ENCODE measurements at regions not wholly inside any gene's neighbourhood (a gene's known extent, or its start where the extent isn't known, plus 50 kb on each side); places are given as distances from the start of the nearest gene placed in this dataset.

GRCh38 chr10:64067859-64068258, 546.7 kb downstream of the REEP3 start:
- Histone ChIP-seq H3K4me3 (no peak overlapping the region), H3K36me3 (no peaks in the 10 kb centered on the region), H3K27ac (no peak overlapping the region), H3K27me3 (no peaks in the 10 kb centered on the region), H3K4me1 (peaks cover 3% of the 10 kb centered on the region), H3K9me3 (no peaks in the 10 kb centered on the region)
- no peak for DNase-seq (ENCODE audit: low spot score in 2 of 2)
- 85% methylated on average over 2 of the region's 2 CpGs for WGBS
- TF ChIP-seq EP300 (IDR thresholded peaks at IDR 0.05) (no peak), POLR2AphosphoS5 (IDR thresholded peaks at IDR 0.05) (no peak), POLR2A (IDR thresholded peaks at IDR 0.05) (no peak)
- TF ChIP-seq, protein P1, sequence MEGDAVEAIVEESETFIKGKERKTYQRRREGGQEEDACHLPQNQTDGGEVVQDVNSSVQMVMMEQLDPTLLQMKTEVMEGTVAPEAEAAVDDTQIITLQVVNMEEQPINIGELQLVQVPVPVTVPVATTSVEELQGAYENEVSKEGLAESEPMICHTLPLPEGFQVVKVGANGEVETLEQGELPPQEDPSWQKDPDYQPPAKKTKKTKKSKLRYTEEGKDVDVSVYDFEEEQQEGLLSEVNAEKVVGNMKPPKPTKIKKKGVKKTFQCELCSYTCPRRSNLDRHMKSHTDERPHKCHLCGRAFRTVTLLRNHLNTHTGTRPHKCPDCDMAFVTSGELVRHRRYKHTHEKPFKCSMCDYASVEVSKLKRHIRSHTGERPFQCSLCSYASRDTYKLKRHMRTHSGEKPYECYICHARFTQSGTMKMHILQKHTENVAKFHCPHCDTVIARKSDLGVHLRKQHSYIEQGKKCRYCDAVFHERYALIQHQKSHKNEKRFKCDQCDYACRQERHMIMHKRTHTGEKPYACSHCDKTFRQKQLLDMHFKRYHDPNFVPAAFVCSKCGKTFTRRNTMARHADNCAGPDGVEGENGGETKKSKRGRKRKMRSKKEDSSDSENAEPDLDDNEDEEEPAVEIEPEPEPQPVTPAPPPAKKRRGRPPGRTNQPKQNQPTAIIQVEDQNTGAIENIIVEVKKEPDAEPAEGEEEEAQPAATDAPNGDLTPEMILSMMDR (IDR thresholded peaks at IDR 0.05): no peak

- 65% methylated on average over 1 of the region's 1 CpG for WGBS
- Histone ChIP-seq H3K27ac (no peak overlapping the region), H3K4me3 (no peak overlapping the region), H3K27me3 (no peaks in the 10 kb centered on the region), H3K4me1 (peaks cover 3% of the 10 kb centered on the region), H3K9me3 (no peaks in the 10 kb centered on the region), H3K36me3 (no peaks in the 10 kb centered on the region)
- DNase-seq (ENCODE audit: low spot score in 2 of 2): no peak
- no peak for TF ChIP-seq POLR2AphosphoS5 (IDR thresholded peaks at IDR 0.05)
Measured at GRCh38 chr10:64070241-64070640, 549.0 kb downstream of the REEP3 start.

- 23% methylated on average over 5 of the region's 5 CpGs for WGBS
- Histone ChIP-seq H3K36me3 (no peaks in the 10 kb centered on the region), H3K27ac (no peak overlapping the region), H3K4me3 (no peak overlapping the region), H3K27me3 (no peaks in the 10 kb centered on the region), H3K9me3 (no peaks in the 10 kb centered on the region), H3K4me1 (peaks cover 3% of the 10 kb centered on the region)
- TF ChIP-seq POLR2A (IDR thresholded peaks at IDR 0.05): no peak
- no peak for TF ChIP-seq EP300 (IDR thresholded peaks at IDR 0.05)
- TF ChIP-seq, protein P1 (IDR thresholded peaks at IDR 0.05): no peak
- no peak for TF ChIP-seq POLR2AphosphoS5 (IDR thresholded peaks at IDR 0.05)
- no peak for DNase-seq (ENCODE audit: low spot score in 2 of 2)
Measured at GRCh38 chr10:64071218-64071617, 550.0 kb downstream of the REEP3 start.

DNA sequence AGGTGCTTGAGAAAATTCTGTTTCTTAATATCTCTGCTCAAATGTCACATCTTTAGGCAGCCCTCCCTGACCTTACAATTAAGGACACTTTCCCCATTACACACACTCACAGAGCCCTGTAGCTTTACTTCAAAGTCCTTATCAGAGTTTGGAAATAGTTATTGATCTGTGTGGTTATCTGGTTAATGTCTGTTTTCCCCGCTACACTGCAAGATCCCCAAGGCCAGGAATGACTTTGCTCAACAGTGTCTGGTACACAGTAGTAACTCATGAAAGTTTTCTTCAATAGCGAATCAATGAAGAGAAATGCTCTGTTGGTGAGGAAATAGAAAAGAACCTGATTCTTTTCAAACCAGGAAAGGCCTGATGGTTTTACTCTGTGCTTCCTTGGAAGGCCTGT, 554.4 kb downstream of the REEP3 start:
- TF ChIP-seq EP300 (IDR thresholded peaks at IDR 0.05) (no peak), POLR2AphosphoS5 (IDR thresholded peaks at IDR 0.05) (no peak), POLR2A (IDR thresholded peaks at IDR 0.05) (no peak)
- TF ChIP-seq, protein P1 (IDR thresholded peaks at IDR 0.05): no peak

DNA sequence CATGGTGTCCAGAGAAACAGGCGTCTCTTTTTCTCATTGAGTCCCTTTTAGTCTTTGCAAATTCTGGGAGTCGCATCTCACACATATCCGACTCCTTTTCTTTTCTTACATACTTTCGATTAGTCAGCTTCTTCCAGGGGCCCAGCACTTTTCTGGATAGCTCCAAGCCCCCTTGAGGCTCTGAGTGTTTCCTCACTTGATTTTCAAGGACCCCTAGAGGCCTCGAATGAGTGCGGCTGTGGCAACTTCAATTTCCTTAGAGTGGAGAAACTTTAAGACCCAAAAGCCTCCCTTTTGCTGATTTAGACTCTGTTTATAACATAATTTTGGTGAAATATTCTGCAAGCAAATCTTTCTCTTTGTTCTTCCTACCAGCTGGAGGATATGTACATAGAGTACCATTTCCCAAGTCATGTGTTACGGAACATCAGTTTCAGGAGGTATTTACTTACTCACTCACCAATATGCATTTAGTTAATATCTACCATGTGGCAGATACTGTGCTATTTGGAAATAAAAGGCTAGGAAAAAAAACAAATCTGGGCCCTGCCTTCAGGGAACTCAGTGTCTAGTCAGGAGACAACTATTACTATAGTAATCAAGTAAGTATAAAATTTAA, 555.2 kb downstream of the REEP3 start:
- Histone ChIP-seq H3K9me3 (no peaks in the 10 kb centered on the region), H3K27me3 (no peaks in the 10 kb centered on the region), H3K4me3 (no peak overlapping the region), H3K27ac (no peak overlapping the region), H3K4me1 (no peaks in the 10 kb centered on the region), H3K36me3 (no peaks in the 10 kb centered on the region)
- TF ChIP-seq POLR2AphosphoS5 (IDR thresholded peaks at IDR 0.05) (no peak), EP300 (IDR thresholded peaks at IDR 0.05) (no peak), POLR2A (IDR thresholded peaks at IDR 0.05) (no peak)
- WGBS: 76% methylated on average over 7 of the region's 7 CpGs
- DNase-seq (ENCODE audit: low spot score in 2 of 2): no peak

More for the DNA sequence above, 554.4 kb downstream of the REEP3 start:
- H3K36me3 ChIP-seq: no peaks in the 10 kb centered on the region
- no peak overlapping the region for H3K4me3 ChIP-seq
- 92% methylated on average over 2 of the region's 2 CpGs for WGBS
- H3K4me1 ChIP-seq: no peaks in the 10 kb centered on the region
- no peaks in the 10 kb centered on the region for H3K9me3 ChIP-seq
- DNase-seq (ENCODE audit: low spot score in 2 of 2): no peak
- no peak overlapping the region for H3K27ac ChIP-seq
- H3K27me3 ChIP-seq: no peaks in the 10 kb centered on the region

DNA sequence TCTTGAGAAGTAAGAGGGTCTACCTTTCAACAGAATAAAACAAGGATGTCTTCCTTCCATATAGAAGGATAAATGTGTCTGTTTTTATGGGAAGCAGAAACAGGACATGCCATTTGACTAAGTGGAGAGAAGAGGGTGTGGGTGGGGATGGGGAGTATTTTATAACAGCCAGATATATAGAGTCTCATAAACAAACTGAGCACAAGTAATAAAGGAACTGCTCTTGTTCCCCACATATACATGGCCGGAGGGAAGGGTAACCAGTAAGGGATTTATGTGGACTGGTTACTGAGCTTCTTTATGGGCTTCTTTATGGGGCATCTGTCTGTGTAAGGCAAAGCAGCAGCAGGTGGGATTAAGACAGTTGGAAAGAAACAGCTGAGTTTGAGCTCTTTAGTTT, 558.1 kb downstream of the REEP3 start:
- no peaks in the 10 kb centered on the region for H3K4me1 ChIP-seq
- TF ChIP-seq, protein P1 (IDR thresholded peaks at IDR 0.05): no peak
- TF ChIP-seq POLR2AphosphoS5 (IDR thresholded peaks at IDR 0.05) (no peak), POLR2A (IDR thresholded peaks at IDR 0.05) (no peak), EP300 (IDR thresholded peaks at IDR 0.05) (no peak)
- no peaks in the 10 kb centered on the region for H3K36me3 ChIP-seq
- no peaks in the 10 kb centered on the region for H3K9me3 ChIP-seq
- DNase-seq (ENCODE audit: low spot score in 2 of 2): no peak
- H3K4me3 ChIP-seq: no peak overlapping the region
- H3K27ac ChIP-seq: no peak overlapping the region
- H3K27me3 ChIP-seq: no peaks in the 10 kb centered on the region
- 61% methylated on average over 1 of the region's 1 CpG for WGBS
